ENCODE measurements at regions not wholly inside any gene's neighbourhood (a gene's known extent, or its start where the extent isn't known, plus 50 kb on each side); places are given as distances from the start of the nearest gene placed in this dataset.

GRCh38 chr21:15259824-15260223 lies 195.0 kb upstream of the NRIP1 start:
- Histone ChIP-seq H3K27me3 (ENCODE audit: control insufficient read depth, insufficient read depth, low read length) (no peaks in the 10 kb centered on the region), H3K27ac (ENCODE audit: low read length) (no peak overlapping the region), H3K36me3 (ENCODE audit: control insufficient read depth, insufficient read depth, low read length) (no peaks in the 10 kb centered on the region), H3K9me3 (ENCODE audit: control insufficient read depth, insufficient read depth, low read depth, low read length) (no peaks in the 10 kb centered on the region), H3K4me3 (ENCODE audit: low read depth in 2 of 2, low read length in 2 of 2) (no peak overlapping the region), H3K4me1 (ENCODE audit: control insufficient read depth, insufficient read depth, low read length) (no peaks in the 10 kb centered on the region)
- ATAC-seq, result no peak
- no peak for DNase-seq (ENCODE audit: low read depth, low spot score)
- no TSS peak for BruUV-seq (replicated peaks)
- ChIA-PET CTCF (no interaction called here), POLR2A (no interaction called here)
- TF ChIP-seq TCF7L2 (IDR thresholded peaks at IDR 0.05; ENCODE audit: low read depth, low read length) (no peak), SIN3A (IDR thresholded peaks at IDR 0.05; ENCODE audit: borderline replicate concordance, insufficient read depth, low read depth, low read length) (no peak), REST (IDR thresholded peaks at IDR 0.05; ENCODE audit: insufficient read depth in 1 of 2, low read depth in 2 of 2, low read length in 1 of 2) (no peak), CTCF (IDR thresholded peaks at IDR 0.05) (no peak), POLR2AphosphoS5 (IDR thresholded peaks at IDR 0.05; ENCODE audit: low read depth, low read length) (no peak)
- intact Hi-C loops (cut with micrococcal nuclease; ENCODE audit: unreplicated experiment) (no loop called here), in situ Hi-C loops (cut with HindIII; ENCODE audit: low pct_unique_long_range_greater_than_20kb, low sequenced_read_pairs) (no loop called here)

GRCh38 chr21:15260604-15261003 lies 195.8 kb upstream of the NRIP1 start:
- H3K4me3 ChIP-seq (ENCODE audit: low read depth in 2 of 2, low read length in 2 of 2), result no peak overlapping the region
- H3K27me3 ChIP-seq (ENCODE audit: control insufficient read depth, insufficient read depth, low read length), result no peaks in the 10 kb centered on the region
- no peaks in the 10 kb centered on the region for H3K4me1 ChIP-seq (ENCODE audit: control insufficient read depth, insufficient read depth, low read length)
- DNase-seq (ENCODE audit: low read depth, low spot score) (no peak), ATAC-seq (no peak)
- TF ChIP-seq CTCF (IDR thresholded peaks at IDR 0.05) (no peak), SIN3A (IDR thresholded peaks at IDR 0.05; ENCODE audit: borderline replicate concordance, insufficient read depth, low read depth, low read length) (no peak), REST (IDR thresholded peaks at IDR 0.05; ENCODE audit: insufficient read depth in 1 of 2, low read depth in 2 of 2, low read length in 1 of 2) (no peak), POLR2AphosphoS5 (IDR thresholded peaks at IDR 0.05; ENCODE audit: low read depth, low read length) (no peak), TCF7L2 (IDR thresholded peaks at IDR 0.05; ENCODE audit: low read depth, low read length) (no peak)
- H3K36me3 ChIP-seq (ENCODE audit: control insufficient read depth, insufficient read depth, low read length), result no peaks in the 10 kb centered on the region
- in situ Hi-C loops (cut with HindIII; ENCODE audit: low pct_unique_long_range_greater_than_20kb, low sequenced_read_pairs), result no loop called here
- no peak overlapping the region for H3K27ac ChIP-seq (ENCODE audit: low read length)
- CTCF ChIA-PET, result no interaction called here
- POLR2A ChIA-PET, result no interaction called here
- H3K9me3 ChIP-seq (ENCODE audit: control insufficient read depth, insufficient read depth, low read depth, low read length), result no peaks in the 10 kb centered on the region
- no TSS peak for BruUV-seq (replicated peaks)
- intact Hi-C loops (cut with micrococcal nuclease; ENCODE audit: unreplicated experiment), result no loop called here

All from Panc1 (cell line).